ENCODE measurements at regions not wholly inside any gene's neighbourhood (a gene's known extent, or its start where the extent isn't known, plus 50 kb on each side); places are given as distances from the start of the nearest gene placed in this dataset.

DNA sequence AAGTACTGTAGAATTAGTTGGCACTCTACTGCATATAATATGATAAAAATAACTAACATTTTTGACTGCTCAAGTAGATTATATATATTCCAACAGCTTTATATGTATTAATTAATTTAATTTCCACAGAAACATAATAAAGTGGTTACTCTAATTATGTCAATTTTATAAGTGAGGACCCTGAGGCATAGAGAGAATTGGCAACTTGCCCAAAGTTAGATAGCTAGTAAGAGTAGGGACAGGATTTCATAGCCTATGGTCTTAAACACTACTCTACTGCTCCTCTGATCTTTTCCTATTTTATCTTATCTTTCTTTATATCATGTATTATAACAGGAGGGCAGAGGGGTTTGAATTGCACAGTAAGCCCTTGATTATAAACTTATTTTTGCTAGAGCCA lies 418.7 kb upstream of the SGO1 start:
- TF ChIP-seq SUZ12 (IDR thresholded peaks at IDR 0.05) (no peak), SP1 (IDR thresholded peaks at IDR 0.05) (no peak), TARDBP (IDR thresholded peaks at IDR 0.05) (no peak), ELF4 (IDR thresholded peaks at IDR 0.05) (no peak), FOXK2 (IDR thresholded peaks at IDR 0.05) (no peak), ARNT (IDR thresholded peaks at IDR 0.05) (no peak), BHLHE40 (IDR thresholded peaks at IDR 0.05; ENCODE audit: borderline replicate concordance) (no peak), NFRKB (IDR thresholded peaks at IDR 0.05) (no peak), PKNOX1 (IDR thresholded peaks at IDR 0.05) (no peak), LEF1 (IDR thresholded peaks at IDR 0.05; ENCODE audit: borderline replicate concordance) (no peak), FOXM1 (IDR thresholded peaks at IDR 0.05; ENCODE audit: borderline replicate concordance) (no peak), L3MBTL2 (conservative IDR thresholded peaks at IDR 0.05) (no peak), ZNF384 (IDR thresholded peaks at IDR 0.05) (no peak), FOXA1 (IDR thresholded peaks at IDR 0.05) (no peak)

All from HEK293T (cell line).